Liver (tissue), 8 donors: ENCODE measurements at regions not wholly inside any gene's neighbourhood (a gene's known extent, or its start where the extent isn't known, plus 50 kb on each side); places are given as distances from the start of the nearest gene placed in this dataset.

Experiments
- DNase-seq: peaks from one replicate; pipeline ENCODE4 v3.0.0-alpha.2; 2017; ENCODE audit warnings: low spot score
- H3K27ac ChIP-seq, 2 donors: one replicate each; pipeline ENCODE4 v1.7.0; 2013; ENCODE audit warnings: inconsistent platforms in 2 of 2, low read length in 2 of 2, control low read depth in 1 of 2, low read depth in 1 of 2, mild to moderate bottlenecking in 1 of 2
- H3K27me3 ChIP-seq, 4 donors: one replicate each; pipeline versions ENCODE4 v1.6.1 to v1.7.0; 2013; ENCODE audit warnings: low read length in 3 of 4, inconsistent platforms in 1 of 4, mild to moderate bottlenecking in 1 of 4, moderate library complexity in 1 of 4; ENCODE audit not compliant: control insufficient read depth in 4 of 4, insufficient read depth in 4 of 4
- H3K36me3 ChIP-seq, 4 donors: one replicate each; pipeline versions ENCODE4 v1.6.1 to v1.7.0; 2013; ENCODE audit warnings: low read length in 3 of 4, mild to moderate bottlenecking in 3 of 4, low read depth in 1 of 4, moderate library complexity in 1 of 4; ENCODE audit not compliant: control insufficient read depth in 4 of 4, insufficient read depth in 3 of 4
- H3K4me1 ChIP-seq, 4 donors: one replicate each; pipeline versions ENCODE4 v1.6.1 to v1.7.0; 2013; ENCODE audit warnings: low read length in 3 of 4, mild to moderate bottlenecking in 3 of 4, moderate library complexity in 1 of 4; ENCODE audit not compliant: control insufficient read depth in 4 of 4, insufficient read depth in 4 of 4
- H3K4me3 ChIP-seq, 3 donors: one replicate each; pipeline versions ENCODE4 v1.6.1 to v1.7.0; 2013; ENCODE audit warnings: low read length in 3 of 3, control low read depth in 1 of 3, low read depth in 1 of 3, mild to moderate bottlenecking in 1 of 3
- H3K9ac ChIP-seq, 2 donors: one replicate each; pipeline ENCODE4 v1.7.0; 2013; ENCODE audit warnings: low read length in 2 of 2, mild to moderate bottlenecking in 2 of 2, moderate library complexity in 2 of 2, control low read depth in 1 of 2, low read depth in 1 of 2
- H3K9me3 ChIP-seq, 4 donors: one replicate each; pipeline versions ENCODE4 v1.6.1 to v1.7.0; 2013; ENCODE audit warnings: low read length in 3 of 4; ENCODE audit not compliant: control insufficient read depth in 4 of 4
- EGR1 ChIP-seq, 2 donors: IDR thresholded peaks; 2 replicates each; pipeline ENCODE4 v1.6.1; 2016 to 2018; ENCODE audit warnings: antibody characterized with exemption in 2 of 2, low read depth in 2 of 2
- FOXA1 ChIP-seq: IDR thresholded peaks from 2 replicates; pipeline ENCODE4 v1.6.1; 2016; ENCODE audit warnings: antibody characterized with exemption
- FOXA2 ChIP-seq: IDR thresholded peaks from 2 replicates; pipeline ENCODE4 v1.6.1; 2016; ENCODE audit warnings: antibody characterized with exemption
- GABPA ChIP-seq, 2 donors: IDR thresholded peaks in 1 of 2; conservative IDR thresholded peaks in 1 of 2; 2 replicates each; pipeline ENCODE4 v1.6.1; 2016; ENCODE audit warnings: antibody characterized with exemption in 2 of 2, mild to moderate bottlenecking in 1 of 2, moderate library complexity in 1 of 2
- HNF4A ChIP-seq, 2 donors: conservative IDR thresholded peaks; 2 replicates each; pipeline ENCODE4 v1.6.1; 2016; ENCODE audit warnings: antibody characterized with exemption in 2 of 2, mild to moderate bottlenecking in 2 of 2
- HNF4G ChIP-seq: IDR thresholded peaks from 2 replicates; pipeline ENCODE4 v1.6.1; 2016; ENCODE audit warnings: antibody characterized with exemption
- JUND ChIP-seq, 2 donors: IDR thresholded peaks; 2 replicates each; pipeline ENCODE4 v1.6.1; 2016; ENCODE audit warnings: antibody characterized with exemption in 2 of 2
- NR2F2 ChIP-seq: IDR thresholded peaks from 2 replicates; pipeline ENCODE4 v1.6.1; 2016; ENCODE audit warnings: antibody characterized with exemption
- RAD21 ChIP-seq, 2 donors: IDR thresholded peaks; 2 replicates each; pipeline ENCODE4 v1.6.1; 2016; ENCODE audit warnings: antibody characterized with exemption in 2 of 2, mild to moderate bottlenecking in 2 of 2
- REST ChIP-seq: IDR thresholded peaks from 2 replicates; pipeline ENCODE4 v1.6.1; 2016; ENCODE audit warnings: antibody characterized with exemption, mild to moderate bottlenecking
- RXRA ChIP-seq, 2 donors: IDR thresholded peaks; 2 replicates each; pipeline ENCODE4 v1.6.1; 2017 to 2018; ENCODE audit warnings: antibody characterized with exemption in 2 of 2, mild to moderate bottlenecking in 1 of 2
- SP1 ChIP-seq: IDR thresholded peaks from 2 replicates; pipeline ENCODE4 v1.6.1; 2018; ENCODE audit warnings: antibody characterized with exemption, mild to moderate bottlenecking
- TAF1 ChIP-seq: conservative IDR thresholded peaks from 2 replicates; pipeline ENCODE4 v1.6.1; 2016; ENCODE audit warnings: antibody characterized with exemption, mild to moderate bottlenecking
- YY1 ChIP-seq: IDR thresholded peaks from 2 replicates; pipeline ENCODE4 v1.6.1; 2016; ENCODE audit warnings: antibody characterized with exemption, mild to moderate bottlenecking
- WGBS: extraction: QIAGEN DNeasy Blood & Tissue Kit; methylation state at CpG from one replicate; pipeline ENCODE4 v1.1.7; 2013; 5-methylcytosine and 5-hydroxymethylcytosine counted together
- TF ChIP-seq, protein P1 (sequence below): IDR thresholded peaks from 2 replicates; pipeline ENCODE4 v1.6.1; 2016; ENCODE audit warnings: antibody characterized with exemption
- TF ChIP-seq, protein P2 (sequence below): IDR thresholded peaks from 2 replicates; pipeline ENCODE4 v1.6.1; 2016; ENCODE audit warnings: antibody characterized with exemption
- TF ChIP-seq, protein P3 (sequence below): IDR thresholded peaks from 2 replicates; pipeline ENCODE4 v1.6.1; 2016; ENCODE audit warnings: antibody characterized with exemption
- TF ChIP-seq, protein P4 (sequence below): fragments of 150-350 bp; IDR thresholded peaks from 2 replicates; pipeline ENCODE4 v1.5.1; 2017; ENCODE audit warnings: improper control_type of control experiment, low read depth, low read length; ENCODE audit not compliant: missing input control
- donor health status: healthy.
- donor health status: healthy.
- donor health status: healthy.
- donor health status: healthy.
- donor health status: healthy.

DNA sequence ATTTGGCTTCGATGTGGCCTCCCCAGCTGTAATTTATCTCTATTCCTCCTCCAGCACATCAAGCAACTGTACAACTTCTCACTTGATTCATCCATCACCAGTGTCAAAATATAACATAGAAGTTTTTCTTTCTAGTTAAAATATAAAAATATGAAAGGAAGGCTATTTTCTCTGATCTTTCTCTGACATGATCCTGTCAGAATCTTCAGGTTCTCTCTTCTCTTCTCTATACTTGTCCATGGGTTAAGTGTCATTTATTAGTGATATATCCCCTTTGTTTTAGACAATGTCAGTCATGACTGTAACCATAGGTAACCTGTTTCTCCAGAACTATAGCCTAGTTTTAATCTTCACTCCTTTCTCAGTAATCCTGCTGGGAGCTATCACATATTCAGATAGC is 132.5 kb upstream of the G2E3 start (continued):
- TF ChIP-seq, protein P1, sequence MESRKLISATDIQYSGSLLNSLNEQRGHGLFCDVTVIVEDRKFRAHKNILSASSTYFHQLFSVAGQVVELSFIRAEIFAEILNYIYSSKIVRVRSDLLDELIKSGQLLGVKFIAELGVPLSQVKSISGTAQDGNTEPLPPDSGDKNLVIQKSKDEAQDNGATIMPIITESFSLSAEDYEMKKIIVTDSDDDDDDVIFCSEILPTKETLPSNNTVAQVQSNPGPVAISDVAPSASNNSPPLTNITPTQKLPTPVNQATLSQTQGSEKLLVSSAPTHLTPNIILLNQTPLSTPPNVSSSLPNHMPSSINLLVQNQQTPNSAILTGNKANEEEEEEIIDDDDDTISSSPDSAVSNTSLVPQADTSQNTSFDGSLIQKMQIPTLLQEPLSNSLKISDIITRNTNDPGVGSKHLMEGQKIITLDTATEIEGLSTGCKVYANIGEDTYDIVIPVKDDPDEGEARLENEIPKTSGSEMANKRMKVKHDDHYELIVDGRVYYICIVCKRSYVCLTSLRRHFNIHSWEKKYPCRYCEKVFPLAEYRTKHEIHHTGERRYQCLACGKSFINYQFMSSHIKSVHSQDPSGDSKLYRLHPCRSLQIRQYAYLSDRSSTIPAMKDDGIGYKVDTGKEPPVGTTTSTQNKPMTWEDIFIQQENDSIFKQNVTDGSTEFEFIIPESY, result no peak
- TF ChIP-seq RXRA (IDR thresholded peaks at IDR 0.05) (no peak), FOXA1 (no peak), SP1 (no peak)

GRCh38 chr14:30427401-30427800 is 131.6 kb upstream of the G2E3 start:
- H3K9me3 ChIP-seq, result no peaks in the 10 kb centered on the region
- 77% methylated on average over 2 of the region's 2 CpGs for WGBS
- no peaks in the 10 kb centered on the region for H3K4me1 ChIP-seq
- H3K4me3 ChIP-seq, result no peak overlapping the region
- H3K27me3 ChIP-seq, result peaks cover 0 to 3% (median 0%) of the 10 kb centered on the region in 4 donors
- H3K36me3 ChIP-seq, result no peaks in the 10 kb centered on the region
- DNase-seq, result no peak
- TF ChIP-seq FOXA2, result no peak
- TF ChIP-seq EGR1 (IDR thresholded peaks at IDR 0.05; ENCODE audit: low read depth in 2 of 2), result no peak
- TF ChIP-seq FOXA1, result no peak
- no peak for TF ChIP-seq RXRA (IDR thresholded peaks at IDR 0.05)
- TF ChIP-seq NR2F2, result no peak
- no peak for TF ChIP-seq REST
- TF ChIP-seq JUND (IDR thresholded peaks at IDR 0.05), result no peak
- TF ChIP-seq, protein P2, sequence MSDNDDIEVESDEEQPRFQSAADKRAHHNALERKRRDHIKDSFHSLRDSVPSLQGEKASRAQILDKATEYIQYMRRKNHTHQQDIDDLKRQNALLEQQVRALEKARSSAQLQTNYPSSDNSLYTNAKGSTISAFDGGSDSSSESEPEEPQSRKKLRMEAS, result no peak
- TF ChIP-seq TAF1, result no peak
- TF ChIP-seq, protein P3, sequence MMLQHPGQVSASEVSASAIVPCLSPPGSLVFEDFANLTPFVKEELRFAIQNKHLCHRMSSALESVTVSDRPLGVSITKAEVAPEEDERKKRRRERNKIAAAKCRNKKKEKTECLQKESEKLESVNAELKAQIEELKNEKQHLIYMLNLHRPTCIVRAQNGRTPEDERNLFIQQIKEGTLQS, result no peak
- TF ChIP-seq, protein P1, result no peak
- no peak for TF ChIP-seq HNF4A (conservative IDR thresholded peaks at IDR 0.05)
- TF ChIP-seq SP1, result no peak
- TF ChIP-seq, protein P4, sequence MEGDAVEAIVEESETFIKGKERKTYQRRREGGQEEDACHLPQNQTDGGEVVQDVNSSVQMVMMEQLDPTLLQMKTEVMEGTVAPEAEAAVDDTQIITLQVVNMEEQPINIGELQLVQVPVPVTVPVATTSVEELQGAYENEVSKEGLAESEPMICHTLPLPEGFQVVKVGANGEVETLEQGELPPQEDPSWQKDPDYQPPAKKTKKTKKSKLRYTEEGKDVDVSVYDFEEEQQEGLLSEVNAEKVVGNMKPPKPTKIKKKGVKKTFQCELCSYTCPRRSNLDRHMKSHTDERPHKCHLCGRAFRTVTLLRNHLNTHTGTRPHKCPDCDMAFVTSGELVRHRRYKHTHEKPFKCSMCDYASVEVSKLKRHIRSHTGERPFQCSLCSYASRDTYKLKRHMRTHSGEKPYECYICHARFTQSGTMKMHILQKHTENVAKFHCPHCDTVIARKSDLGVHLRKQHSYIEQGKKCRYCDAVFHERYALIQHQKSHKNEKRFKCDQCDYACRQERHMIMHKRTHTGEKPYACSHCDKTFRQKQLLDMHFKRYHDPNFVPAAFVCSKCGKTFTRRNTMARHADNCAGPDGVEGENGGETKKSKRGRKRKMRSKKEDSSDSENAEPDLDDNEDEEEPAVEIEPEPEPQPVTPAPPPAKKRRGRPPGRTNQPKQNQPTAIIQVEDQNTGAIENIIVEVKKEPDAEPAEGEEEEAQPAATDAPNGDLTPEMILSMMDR, result no peak
- no peak for TF ChIP-seq HNF4G
- TF ChIP-seq RAD21 (IDR thresholded peaks at IDR 0.05), result no peak
- TF ChIP-seq GABPA (IDR thresholded peaks at IDR 0.05 in 1 of 2, conservative IDR thresholded peaks at IDR 0.05 in 1 of 2), result no peak
- no peak for TF ChIP-seq YY1
- no peak overlapping the region for H3K27ac ChIP-seq
- no peak overlapping the region for H3K9ac ChIP-seq
